VCaP (cell line): ENCODE measurements at regions not wholly inside any gene's neighbourhood (a gene's known extent, or its start where the extent isn't known, plus 50 kb on each side); places are given as distances from the start of the nearest gene placed in this dataset.

ENCODE experiments used
- H3K27ac ChIP-seq: fragments of 450-650 bp; 2 replicates; pipeline ENCODE4 v1.5.1; 2017
- CTCF ChIP-seq: fragments of 450-650 bp; conservative IDR thresholded peaks from 2 replicates; pipeline ENCODE4 v1.5.1; 2017; ENCODE audit warnings: mild to moderate bottlenecking, moderate library complexity

- TF ChIP-seq CTCF, result no peak
- H3K27ac ChIP-seq, result no peak overlapping the region
Observed at GRCh38 chr7:94294471-94295131, 100.1 kb upstream of the COL1A2 start.

GRCh38 chr7:94295850-94296249 lies 98.8 kb upstream of the COL1A2 start:
- TF ChIP-seq CTCF, result peak; percentile 67
- no peak overlapping the region for H3K27ac ChIP-seq

- no peak overlapping the region for H3K27ac ChIP-seq
- no peak for TF ChIP-seq CTCF
Observed at GRCh38 chr7:94296881-94297280, 97.8 kb upstream of the COL1A2 start.

GRCh38 chr7:94297397-94297838 lies 97.3 kb upstream of the COL1A2 start:
- TF ChIP-seq CTCF, result no peak

GRCh38 chr7:94298943-94299342 lies 95.8 kb upstream of the COL1A2 start:
- no peak overlapping the region for H3K27ac ChIP-seq
- TF ChIP-seq CTCF, result no peak

More at GRCh38 chr7:94297397-94297838, 97.3 kb upstream of the COL1A2 start:
- no peak overlapping the region for H3K27ac ChIP-seq

- H3K27ac ChIP-seq, result no peak overlapping the region
Observed at GRCh38 chr7:94300176-94300835, 94.4 kb upstream of the COL1A2 start.

More at GRCh38 chr7:94300176-94300835, 94.4 kb upstream of the COL1A2 start:
- TF ChIP-seq CTCF, result no peak
